ENCODE measurements at regions not wholly inside any gene's neighbourhood (a gene's known extent, or its start where the extent isn't known, plus 50 kb on each side); places are given as distances from the start of the nearest gene placed in this dataset.
A peak's percentile ranks its signal among the peaks of the same experiment; 100 is the strongest.

GRCh38 chr12:24080465-24080864 lies 131.0 kb upstream of the SOX5 start (continued):
- TF ChIP-seq MBNL3 (CRISPR knock-in tag; conservative IDR thresholded peaks at IDR 0.05) (no peak), KDM3A (CRISPR knock-in tag; IDR thresholded peaks at IDR 0.05; ENCODE audit: low read depth) (no peak; the same call in 1 of the 2 replicates), ZNF709 (CRISPR knock-in tag; IDR thresholded peaks at IDR 0.05) (no peak), KLF12 (CRISPR knock-in tag; IDR thresholded peaks at IDR 0.05; ENCODE audit: borderline replicate concordance) (no peak), ZNF678 (CRISPR knock-in tag; IDR thresholded peaks at IDR 0.05) (no peak), NKX3-1 (CRISPR knock-in tag; IDR thresholded peaks at IDR 0.05) (0 out of 2 replicates have a peak, but pooled peaks have one; percentile 28), THAP9 (CRISPR knock-in tag; IDR thresholded peaks at IDR 0.05; ENCODE audit: borderline replicate concordance) (no peak), GTF3A (CRISPR knock-in tag; conservative IDR thresholded peaks at IDR 0.05) (no peak), ZNF362 (CRISPR knock-in tag; IDR thresholded peaks at IDR 0.05; ENCODE audit: borderline replicate concordance) (peak; percentile 62; the same call in 1 of the 2 replicates), ZNF180 (CRISPR knock-in tag; IDR thresholded peaks at IDR 0.05; ENCODE audit: borderline replicate concordance, low read depth) (no peak), ZNF746 (CRISPR knock-in tag; IDR thresholded peaks at IDR 0.05) (no peak), ZBTB26 (CRISPR knock-in tag; IDR thresholded peaks at IDR 0.05; ENCODE audit: borderline replicate concordance) (no peak), ZNF232 (CRISPR knock-in tag; IDR thresholded peaks at IDR 0.05; ENCODE audit: borderline replicate concordance) (no peak), NFATC3 (CRISPR knock-in tag; IDR thresholded peaks at IDR 0.05) (no peak), SNAPC5 (CRISPR knock-in tag; IDR thresholded peaks at IDR 0.05; ENCODE audit: borderline replicate concordance) (no peak), ZFX (CRISPR knock-in tag; IDR thresholded peaks at IDR 0.05; ENCODE audit: low read depth) (no peak), ZNF318 (CRISPR knock-in tag; IDR thresholded peaks at IDR 0.05) (no peak)

Data from HepG2 (cell line).